ENCODE measurements at regions not wholly inside any gene's neighbourhood (a gene's known extent, or its start where the extent isn't known, plus 50 kb on each side); places are given as distances from the start of the nearest gene placed in this dataset.

DNA sequence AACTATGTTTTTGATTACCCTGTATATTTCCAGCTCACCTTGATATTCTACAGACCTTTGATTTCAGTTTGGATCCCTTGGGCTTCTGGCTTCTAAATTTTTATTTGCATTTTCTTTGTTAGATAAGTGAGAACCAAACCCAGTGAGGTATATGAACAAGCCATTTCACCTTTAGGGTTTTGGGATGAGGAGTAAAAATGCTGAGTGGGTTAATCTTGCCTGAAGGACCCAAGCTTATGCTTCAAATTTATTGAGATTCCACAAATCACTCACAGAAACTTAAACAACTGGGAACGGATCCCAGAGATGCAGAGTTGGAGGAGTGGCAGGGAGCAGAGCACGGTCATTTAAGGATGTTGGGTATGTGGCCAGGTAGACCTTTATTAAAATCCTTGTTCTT is 263.3 kb upstream of the BMP2 start:
- ChIA-PET POLR2A (interaction anchor here (0.6 kb wide), 1 partner anchor 63 kb away, joined by 3 read pairs; no protein-coding TSS in a partner anchor), CTCF (interaction anchor here (0.6 to 0.8 kb wide), 3 partner anchors 11 to 785 kb away, joined by 3 read pairs; no protein-coding TSS in a partner anchor)
- intact Hi-C loops (cut with micrococcal nuclease), result no loop called here
- TF ChIP-seq, protein P1, sequence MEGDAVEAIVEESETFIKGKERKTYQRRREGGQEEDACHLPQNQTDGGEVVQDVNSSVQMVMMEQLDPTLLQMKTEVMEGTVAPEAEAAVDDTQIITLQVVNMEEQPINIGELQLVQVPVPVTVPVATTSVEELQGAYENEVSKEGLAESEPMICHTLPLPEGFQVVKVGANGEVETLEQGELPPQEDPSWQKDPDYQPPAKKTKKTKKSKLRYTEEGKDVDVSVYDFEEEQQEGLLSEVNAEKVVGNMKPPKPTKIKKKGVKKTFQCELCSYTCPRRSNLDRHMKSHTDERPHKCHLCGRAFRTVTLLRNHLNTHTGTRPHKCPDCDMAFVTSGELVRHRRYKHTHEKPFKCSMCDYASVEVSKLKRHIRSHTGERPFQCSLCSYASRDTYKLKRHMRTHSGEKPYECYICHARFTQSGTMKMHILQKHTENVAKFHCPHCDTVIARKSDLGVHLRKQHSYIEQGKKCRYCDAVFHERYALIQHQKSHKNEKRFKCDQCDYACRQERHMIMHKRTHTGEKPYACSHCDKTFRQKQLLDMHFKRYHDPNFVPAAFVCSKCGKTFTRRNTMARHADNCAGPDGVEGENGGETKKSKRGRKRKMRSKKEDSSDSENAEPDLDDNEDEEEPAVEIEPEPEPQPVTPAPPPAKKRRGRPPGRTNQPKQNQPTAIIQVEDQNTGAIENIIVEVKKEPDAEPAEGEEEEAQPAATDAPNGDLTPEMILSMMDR (IDR thresholded peaks at IDR 0.05; ENCODE audit: unreplicated experiment), result no peak
- H3K27me3 Mint-ChIP-seq (ENCODE audit: insufficient read depth, unreplicated experiment), result no peaks in the 10 kb centered on the region
- no peaks in the 10 kb centered on the region for H3K9me3 Mint-ChIP-seq (ENCODE audit: unreplicated experiment)
- peaks cover 5% of the 10 kb centered on the region for H3K36me3 Mint-ChIP-seq (ENCODE audit: insufficient read depth, unreplicated experiment)
- BruUV-seq (replicated peaks), result no TSS peak
- no peak for DNase-seq (ENCODE audit: unreplicated experiment)
- no peak overlapping the region for H3K4me3 Mint-ChIP-seq (ENCODE audit: unreplicated experiment)
- H3K27ac Mint-ChIP-seq (ENCODE audit: low read depth, unreplicated experiment), result no peak overlapping the region
- H3K4me1 Mint-ChIP-seq (ENCODE audit: insufficient read depth, unreplicated experiment), result peaks cover 17% of the 10 kb centered on the region

DNA sequence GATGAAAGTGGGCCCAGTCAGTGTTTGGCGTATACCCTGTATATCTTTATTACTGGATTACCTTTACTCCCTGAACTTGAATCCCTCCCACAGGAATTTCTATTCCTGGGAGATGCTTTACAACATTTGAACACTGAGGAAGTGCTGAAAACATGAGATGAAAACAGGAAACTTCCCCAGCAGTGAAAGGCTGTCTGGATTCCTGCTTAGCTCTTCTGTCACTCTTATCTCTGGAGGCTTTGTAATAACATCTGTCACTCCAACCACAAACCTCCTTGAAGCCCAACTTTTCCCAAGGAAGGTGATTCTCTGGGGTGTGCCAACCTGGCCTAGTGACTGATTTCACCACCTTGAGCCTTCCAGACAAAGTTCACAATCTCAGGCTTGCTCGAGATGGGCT is 264.5 kb upstream of the BMP2 start:
- intact Hi-C loops (cut with micrococcal nuclease), result no loop called here
- Mint-ChIP-seq H3K27ac (ENCODE audit: low read depth, unreplicated experiment) (no peak overlapping the region), H3K36me3 (ENCODE audit: insufficient read depth, unreplicated experiment) (peaks cover 5% of the 10 kb centered on the region), H3K9me3 (ENCODE audit: unreplicated experiment) (no peaks in the 10 kb centered on the region), H3K4me3 (ENCODE audit: unreplicated experiment) (no peak overlapping the region), H3K27me3 (ENCODE audit: insufficient read depth, unreplicated experiment) (no peaks in the 10 kb centered on the region), H3K4me1 (ENCODE audit: insufficient read depth, unreplicated experiment) (peaks cover 17% of the 10 kb centered on the region)
- POLR2A ChIA-PET, result no interaction called here
- CTCF ChIA-PET, result interaction anchor here (0.6 kb wide), 1 partner anchor 194 kb away, joined by 4 read pairs; no protein-coding TSS in a partner anchor
- DNase-seq (ENCODE audit: unreplicated experiment), result no peak
- TF ChIP-seq, protein P1 (IDR thresholded peaks at IDR 0.05; ENCODE audit: unreplicated experiment), result no peak
- BruUV-seq (replicated peaks), result no TSS peak

DNA sequence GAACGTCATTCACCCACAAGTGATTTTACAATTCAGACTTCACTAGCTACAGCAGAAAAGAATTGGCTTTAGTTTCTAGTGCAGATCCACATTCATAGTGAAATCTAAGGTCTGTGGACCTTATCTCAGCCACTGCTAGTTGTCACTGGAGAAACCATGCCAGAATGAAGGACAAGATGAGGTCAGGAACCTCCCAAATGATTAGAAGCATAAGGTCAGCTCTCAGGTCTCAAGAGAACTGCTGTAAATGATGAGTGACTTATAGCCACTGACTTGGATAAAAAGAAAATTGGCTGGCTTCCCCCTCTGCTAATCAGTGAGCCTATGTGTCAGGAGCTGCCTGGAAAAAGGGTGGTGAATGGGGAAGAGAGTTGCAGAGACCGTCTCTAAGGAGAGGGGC is 265.3 kb upstream of the BMP2 start:
- POLR2A ChIA-PET, result interaction anchor here (0.6 to 1.4 kb wide), 3 partner anchors 17 to 844 kb away, joined by 3 to 4 read pairs (median 3); no protein-coding TSS in a partner anchor
- intact Hi-C loops (cut with micrococcal nuclease), result no loop called here

DNA sequence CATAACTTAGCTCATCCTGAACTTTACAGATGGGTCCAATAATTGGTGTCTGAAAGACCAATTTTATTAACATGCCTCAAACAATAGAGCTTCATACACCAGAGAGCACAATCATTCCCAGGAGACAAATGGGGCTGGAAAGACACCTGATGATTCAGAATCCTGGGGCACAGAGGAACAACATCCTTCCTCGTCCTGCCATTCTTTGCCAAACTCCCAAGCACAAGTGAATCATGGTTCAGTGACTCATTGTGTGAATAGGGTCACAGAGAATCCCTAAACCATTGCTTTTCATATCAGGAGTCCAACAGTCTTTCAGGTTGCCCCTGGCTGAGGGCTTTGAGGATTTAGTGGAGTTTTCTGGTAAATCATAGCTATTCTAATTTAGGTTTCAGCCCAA is 266.4 kb upstream of the BMP2 start:
- H3K4me3 Mint-ChIP-seq (ENCODE audit: unreplicated experiment), result no peak overlapping the region
- H3K9me3 Mint-ChIP-seq (ENCODE audit: unreplicated experiment), result no peaks in the 10 kb centered on the region
- TF ChIP-seq, protein P1 (IDR thresholded peaks at IDR 0.05; ENCODE audit: unreplicated experiment), result no peak
- no TSS peak for BruUV-seq (replicated peaks)
- DNase-seq (ENCODE audit: unreplicated experiment), result peak; percentile 97
- CTCF ChIA-PET, result interaction anchor here (0.6 to 2.4 kb wide), 10 partner anchors 9 to 236 kb away, joined by 3 to 10 read pairs (median 4); no protein-coding TSS in a partner anchor
- H3K27ac Mint-ChIP-seq (ENCODE audit: low read depth, unreplicated experiment), result peak overlapping the region; percentile 61
- peaks cover 5% of the 10 kb centered on the region for H3K36me3 Mint-ChIP-seq (ENCODE audit: insufficient read depth, unreplicated experiment)
- intact Hi-C loops (cut with micrococcal nuclease), result no loop called here
- H3K27me3 Mint-ChIP-seq (ENCODE audit: insufficient read depth, unreplicated experiment), result no peaks in the 10 kb centered on the region
- peaks cover 17% of the 10 kb centered on the region for H3K4me1 Mint-ChIP-seq (ENCODE audit: insufficient read depth, unreplicated experiment)
- POLR2A ChIA-PET, result interaction anchor here (0.6 to 2.2 kb wide), 10 partner anchors 9 to 404 kb away, joined by 3 to 10 read pairs (median 4); partner anchors contain the start of gene FERMT1

More for the DNA sequence above, 265.3 kb upstream of the BMP2 start:
- CTCF ChIA-PET, result interaction anchor here (0.6 to 1.3 kb wide), 3 partner anchors 20 to 237 kb away, joined by 4 read pairs; no protein-coding TSS in a partner anchor
- TF ChIP-seq, protein P1 (IDR thresholded peaks at IDR 0.05; ENCODE audit: unreplicated experiment), result no peak
- H3K4me1 Mint-ChIP-seq (ENCODE audit: insufficient read depth, unreplicated experiment), result peaks cover 17% of the 10 kb centered on the region
- no TSS peak for BruUV-seq (replicated peaks)
- DNase-seq (ENCODE audit: unreplicated experiment), result no peak
- H3K4me3 Mint-ChIP-seq (ENCODE audit: unreplicated experiment), result no peak overlapping the region
- H3K27ac Mint-ChIP-seq (ENCODE audit: low read depth, unreplicated experiment), result no peak overlapping the region
- H3K9me3 Mint-ChIP-seq (ENCODE audit: unreplicated experiment), result no peaks in the 10 kb centered on the region
- H3K27me3 Mint-ChIP-seq (ENCODE audit: insufficient read depth, unreplicated experiment), result no peaks in the 10 kb centered on the region
- peaks cover 5% of the 10 kb centered on the region for H3K36me3 Mint-ChIP-seq (ENCODE audit: insufficient read depth, unreplicated experiment)
